PC-3 (cell line): ENCODE measurements at regions not wholly inside any gene's neighbourhood (a gene's known extent, or its start where the extent isn't known, plus 50 kb on each side); places are given as distances from the start of the nearest gene placed in this dataset.

ENCODE experiments used
- EZH2 ChIP-seq: fragments of 300-600 bp; sonication (generic); IDR thresholded peaks from one replicate; pipeline ENCODE4 v1.6.1; 2017; ENCODE audit warnings: antibody characterized with exemption, mild to moderate bottlenecking, low read length; ENCODE audit not compliant: unreplicated experiment
- TF ChIP-seq, protein P1 (sequence below): fragments of 300-600 bp; sonication (generic); conservative IDR thresholded peaks from 2 replicates; pipeline ENCODE4 v1.5.1; 2017; ENCODE audit warnings: antibody characterized with exemption, low read depth, mild to moderate bottlenecking, low read length

DNA sequence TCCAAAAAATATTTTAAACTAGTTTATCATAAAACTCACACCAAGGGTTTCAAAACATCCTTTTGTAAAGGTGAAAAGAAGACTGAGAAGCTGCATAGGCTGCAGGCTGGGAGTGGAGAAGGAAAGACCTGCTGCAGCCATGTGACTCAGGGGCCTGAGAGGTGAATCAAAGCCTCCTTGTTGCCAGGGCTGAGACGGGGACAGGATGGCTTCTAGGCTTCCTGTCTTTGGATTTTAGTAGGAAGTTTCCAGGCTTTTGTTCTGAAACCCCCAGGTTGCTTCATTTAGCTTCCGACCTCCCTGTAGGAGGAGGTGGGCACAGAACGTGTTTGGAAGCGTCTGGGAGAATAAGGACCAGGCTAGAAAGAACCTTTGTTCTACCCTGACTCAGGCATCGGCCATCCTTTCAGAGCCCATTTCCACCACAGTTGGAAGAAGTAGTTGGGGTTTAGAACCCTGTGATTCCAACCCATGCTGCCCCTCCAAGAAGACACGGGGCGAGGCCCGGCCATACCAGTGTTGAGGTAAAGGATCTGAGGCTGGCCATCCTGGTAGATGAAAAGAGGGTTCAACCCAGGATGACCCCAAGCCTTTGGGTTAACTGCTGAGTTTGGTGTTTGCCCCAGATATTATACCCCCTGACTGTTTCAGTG, 122.4 kb downstream of the SLC25A47 start:
- no peak for TF ChIP-seq EZH2
- TF ChIP-seq, protein P1, sequence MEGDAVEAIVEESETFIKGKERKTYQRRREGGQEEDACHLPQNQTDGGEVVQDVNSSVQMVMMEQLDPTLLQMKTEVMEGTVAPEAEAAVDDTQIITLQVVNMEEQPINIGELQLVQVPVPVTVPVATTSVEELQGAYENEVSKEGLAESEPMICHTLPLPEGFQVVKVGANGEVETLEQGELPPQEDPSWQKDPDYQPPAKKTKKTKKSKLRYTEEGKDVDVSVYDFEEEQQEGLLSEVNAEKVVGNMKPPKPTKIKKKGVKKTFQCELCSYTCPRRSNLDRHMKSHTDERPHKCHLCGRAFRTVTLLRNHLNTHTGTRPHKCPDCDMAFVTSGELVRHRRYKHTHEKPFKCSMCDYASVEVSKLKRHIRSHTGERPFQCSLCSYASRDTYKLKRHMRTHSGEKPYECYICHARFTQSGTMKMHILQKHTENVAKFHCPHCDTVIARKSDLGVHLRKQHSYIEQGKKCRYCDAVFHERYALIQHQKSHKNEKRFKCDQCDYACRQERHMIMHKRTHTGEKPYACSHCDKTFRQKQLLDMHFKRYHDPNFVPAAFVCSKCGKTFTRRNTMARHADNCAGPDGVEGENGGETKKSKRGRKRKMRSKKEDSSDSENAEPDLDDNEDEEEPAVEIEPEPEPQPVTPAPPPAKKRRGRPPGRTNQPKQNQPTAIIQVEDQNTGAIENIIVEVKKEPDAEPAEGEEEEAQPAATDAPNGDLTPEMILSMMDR: no peak
